ENCODE measurements at regions not wholly inside any gene's neighbourhood (a gene's known extent, or its start where the extent isn't known, plus 50 kb on each side); places are given as distances from the start of the nearest gene placed in this dataset.

- Histone ChIP-seq H4K20me1 (ENCODE audit: low read length) (no peaks in the 10 kb centered on the region), H3K79me2 (ENCODE audit: low read length) (no peaks in the 10 kb centered on the region), H3K36me3 (ENCODE audit: low read depth, low read length) (no peaks in the 10 kb centered on the region), H3K4me1 (ENCODE audit: insufficient read depth, low read length) (peaks cover 13% of the 10 kb centered on the region), H3K27ac (ENCODE audit: low read length) (no peak overlapping the region), H3K4me3 (ENCODE audit: low read length) (no peak overlapping the region), H3K27me3 (ENCODE audit: low read length) (no peaks in the 10 kb centered on the region), H3K9me2 (replicated peaks; ENCODE audit: low read length) (no peaks in the 10 kb centered on the region), H3K9me3 (ENCODE audit: low read length) (no peaks in the 10 kb centered on the region), H3K4me2 (ENCODE audit: low read length) (no peak overlapping the region), H3K9ac (ENCODE audit: low read length) (no peak overlapping the region), H2AFZ (ENCODE audit: low read length) (no peak overlapping the region), H3F3A (ENCODE audit: low read length, unreplicated experiment) (peaks cover 4% of the 10 kb centered on the region)
- ChIA-PET POLR2A (ENCODE audit: unreplicated experiment) (no interaction called here), CTCF (no interaction called here)
- TF ChIP-seq EZH2 (IDR thresholded peaks at IDR 0.05; ENCODE audit: low read length, unreplicated experiment) = no peak
- TF ChIP-seq EZH2phosphoT487 (IDR thresholded peaks at IDR 0.05; ENCODE audit: borderline replicate concordance, low read length) = no peak
- no peak for TF ChIP-seq CTCF (conservative IDR thresholded peaks at IDR 0.05; ENCODE audit: low read depth, low read length)
- ATAC-seq (no peak), DNase-seq (no peak)
- no TSS peak for BruUV-seq (replicated peaks)
- intact Hi-C loops (cut with micrococcal nuclease) = no loop called here
Measured at GRCh38 chr3:46131884-46132450, 76.1 kb downstream of the CCR1 start.

- Histone ChIP-seq H4K20me1 (ENCODE audit: low read length) (no peaks in the 10 kb centered on the region), H2AFZ (ENCODE audit: low read length) (no peak overlapping the region), H3K4me3 (ENCODE audit: low read length) (no peak overlapping the region), H3K27me3 (ENCODE audit: low read length) (no peaks in the 10 kb centered on the region), H3F3A (ENCODE audit: low read length, unreplicated experiment) (peaks cover 6% of the 10 kb centered on the region), H3K4me2 (ENCODE audit: low read length) (no peak overlapping the region), H3K9me2 (replicated peaks; ENCODE audit: low read length) (no peaks in the 10 kb centered on the region), H3K79me2 (ENCODE audit: low read length) (no peaks in the 10 kb centered on the region), H3K4me1 (ENCODE audit: insufficient read depth, low read length) (peaks cover 19% of the 10 kb centered on the region), H3K9me3 (ENCODE audit: low read length) (no peaks in the 10 kb centered on the region), H3K36me3 (ENCODE audit: low read depth, low read length) (no peaks in the 10 kb centered on the region), H3K9ac (ENCODE audit: low read length) (no peak overlapping the region), H3K27ac (ENCODE audit: low read length) (no peak overlapping the region)
- intact Hi-C loops (cut with micrococcal nuclease) = no loop called here
- DNase-seq (no peak), ATAC-seq (no peak)
- POLR2A ChIA-PET (ENCODE audit: unreplicated experiment) = no interaction called here
- BruUV-seq (replicated peaks) = no TSS peak
- CTCF ChIA-PET = no interaction called here
- TF ChIP-seq CTCF (conservative IDR thresholded peaks at IDR 0.05; ENCODE audit: low read depth, low read length) (no peak), EZH2 (IDR thresholded peaks at IDR 0.05; ENCODE audit: low read length, unreplicated experiment) (no peak), EZH2phosphoT487 (IDR thresholded peaks at IDR 0.05; ENCODE audit: borderline replicate concordance, low read length) (no peak)
Measured at GRCh38 chr3:46130631-46131310, 77.3 kb downstream of the CCR1 start.

GRCh38 chr3:46129588-46130272 is 78.4 kb downstream of the CCR1 start:
- Histone ChIP-seq H3K4me3 (ENCODE audit: low read length) (no peak overlapping the region), H3K27me3 (ENCODE audit: low read length) (no peaks in the 10 kb centered on the region), H4K20me1 (ENCODE audit: low read length) (no peaks in the 10 kb centered on the region), H3K4me1 (ENCODE audit: insufficient read depth, low read length) (peaks cover 24% of the 10 kb centered on the region), H3K9ac (ENCODE audit: low read length) (no peak overlapping the region), H3K79me2 (ENCODE audit: low read length) (no peaks in the 10 kb centered on the region), H3K36me3 (ENCODE audit: low read depth, low read length) (no peaks in the 10 kb centered on the region), H3K27ac (ENCODE audit: low read length) (no peak overlapping the region), H3K9me2 (replicated peaks; ENCODE audit: low read length) (no peaks in the 10 kb centered on the region), H2AFZ (ENCODE audit: low read length) (no peak overlapping the region), H3K4me2 (ENCODE audit: low read length) (no peak overlapping the region), H3F3A (ENCODE audit: low read length, unreplicated experiment) (peaks cover 6% of the 10 kb centered on the region), H3K9me3 (ENCODE audit: low read length) (no peaks in the 10 kb centered on the region)
- DNase-seq (no peak), ATAC-seq (no peak)
- TF ChIP-seq EZH2phosphoT487 (IDR thresholded peaks at IDR 0.05; ENCODE audit: borderline replicate concordance, low read length) = no peak
- TF ChIP-seq EZH2 (IDR thresholded peaks at IDR 0.05; ENCODE audit: low read length, unreplicated experiment) = no peak
- no peak for TF ChIP-seq CTCF (conservative IDR thresholded peaks at IDR 0.05; ENCODE audit: low read depth, low read length)
- no TSS peak for BruUV-seq (replicated peaks)
- ChIA-PET CTCF (no interaction called here), POLR2A (ENCODE audit: unreplicated experiment) (no interaction called here)
- intact Hi-C loops (cut with micrococcal nuclease) = no loop called here
